ENCODE measurements at regions not wholly inside any gene's neighbourhood (a gene's known extent, or its start where the extent isn't known, plus 50 kb on each side); places are given as distances from the start of the nearest gene placed in this dataset.

GRCh38 chr3:101084404-101084803 is 91.2 kb upstream of the ABI3BP start:
- peak; percentile 21 for DNase-seq (ENCODE audit: low read depth)

GRCh38 chr3:101081999-101082398 is 88.8 kb upstream of the ABI3BP start:
- peak; percentile 53 for DNase-seq (ENCODE audit: low read depth)

GRCh38 chr3:101081446-101081845 is 88.2 kb upstream of the ABI3BP start:
- DNase-seq (ENCODE audit: low read depth) = no peak

GRCh38 chr3:101077361-101078011 is 84.3 kb upstream of the ABI3BP start:
- DNase-seq (ENCODE audit: low read depth) = no peak

- DNase-seq (ENCODE audit: low read depth) = no peak
Observed at GRCh38 chr3:101074518-101074917, 81.3 kb upstream of the ABI3BP start.

- peak; percentile 11 for DNase-seq (ENCODE audit: low read depth)
Observed at GRCh38 chr3:101072300-101072699, 79.1 kb upstream of the ABI3BP start.

- no peak for DNase-seq (ENCODE audit: low read depth)
Observed at GRCh38 chr3:101070799-101071121, 77.5 kb upstream of the ABI3BP start.

GRCh38 chr3:101069901-101070798 is 76.9 kb upstream of the ABI3BP start:
- DNase-seq (ENCODE audit: low read depth) = peak; percentile 30

GRCh38 chr3:101068876-101069606 is 75.8 kb upstream of the ABI3BP start:
- DNase-seq (ENCODE audit: low read depth) = peak; percentile 5

- DNase-seq (ENCODE audit: low read depth) = peak; percentile 60
Observed at GRCh38 chr3:101066711-101067129, 73.5 kb upstream of the ABI3BP start.

- peak; percentile 82 for DNase-seq (ENCODE audit: low read depth)
Observed at GRCh38 chr3:101065962-101066361, 72.7 kb upstream of the ABI3BP start.

GRCh38 chr3:101063401-101063800 is 70.2 kb upstream of the ABI3BP start:
- no peak for DNase-seq (ENCODE audit: low read depth)

- no peak for DNase-seq (ENCODE audit: low read depth)
Observed at GRCh38 chr3:101061312-101061711, 68.1 kb upstream of the ABI3BP start.

GRCh38 chr3:101050866-101051265 is 57.6 kb upstream of the ABI3BP start:
- no peak for DNase-seq (ENCODE audit: low read depth)

- DNase-seq (ENCODE audit: low read depth) = no peak
Observed at GRCh38 chr3:101050046-101050445, 56.8 kb upstream of the ABI3BP start.

- no peak for DNase-seq (ENCODE audit: low read depth)
Observed at GRCh38 chr3:101049532-101049931, 56.3 kb upstream of the ABI3BP start.

- no peak for DNase-seq (ENCODE audit: low read depth)
Observed at GRCh38 chr3:101043687-101044078, 50.5 kb upstream of the ABI3BP start.

- peak; percentile 67 for DNase-seq (ENCODE audit: low read depth)
Observed at GRCh38 chr3:101042996-101043686, 49.9 kb upstream of the ABI3BP start.
